ENCODE measurements at regions not wholly inside any gene's neighbourhood (a gene's known extent, or its start where the extent isn't known, plus 50 kb on each side); places are given as distances from the start of the nearest gene placed in this dataset.

- no peak for DNase-seq (ENCODE audit: low read depth in 2 of 2)
- no peak overlapping the region for H3K4me3 ChIP-seq (replicated peaks in 1 of 2; ENCODE audit: low read depth in 2 of 2, low read length in 2 of 2)
- TF ChIP-seq, protein P1, sequence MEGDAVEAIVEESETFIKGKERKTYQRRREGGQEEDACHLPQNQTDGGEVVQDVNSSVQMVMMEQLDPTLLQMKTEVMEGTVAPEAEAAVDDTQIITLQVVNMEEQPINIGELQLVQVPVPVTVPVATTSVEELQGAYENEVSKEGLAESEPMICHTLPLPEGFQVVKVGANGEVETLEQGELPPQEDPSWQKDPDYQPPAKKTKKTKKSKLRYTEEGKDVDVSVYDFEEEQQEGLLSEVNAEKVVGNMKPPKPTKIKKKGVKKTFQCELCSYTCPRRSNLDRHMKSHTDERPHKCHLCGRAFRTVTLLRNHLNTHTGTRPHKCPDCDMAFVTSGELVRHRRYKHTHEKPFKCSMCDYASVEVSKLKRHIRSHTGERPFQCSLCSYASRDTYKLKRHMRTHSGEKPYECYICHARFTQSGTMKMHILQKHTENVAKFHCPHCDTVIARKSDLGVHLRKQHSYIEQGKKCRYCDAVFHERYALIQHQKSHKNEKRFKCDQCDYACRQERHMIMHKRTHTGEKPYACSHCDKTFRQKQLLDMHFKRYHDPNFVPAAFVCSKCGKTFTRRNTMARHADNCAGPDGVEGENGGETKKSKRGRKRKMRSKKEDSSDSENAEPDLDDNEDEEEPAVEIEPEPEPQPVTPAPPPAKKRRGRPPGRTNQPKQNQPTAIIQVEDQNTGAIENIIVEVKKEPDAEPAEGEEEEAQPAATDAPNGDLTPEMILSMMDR (IDR thresholded peaks at IDR 0.05; ENCODE audit: low read depth, low read length): no peak
These were observed 1318.2 kb downstream of the ZPLD1 start for GRCh38 chr3:103752986-103753385.

DNA sequence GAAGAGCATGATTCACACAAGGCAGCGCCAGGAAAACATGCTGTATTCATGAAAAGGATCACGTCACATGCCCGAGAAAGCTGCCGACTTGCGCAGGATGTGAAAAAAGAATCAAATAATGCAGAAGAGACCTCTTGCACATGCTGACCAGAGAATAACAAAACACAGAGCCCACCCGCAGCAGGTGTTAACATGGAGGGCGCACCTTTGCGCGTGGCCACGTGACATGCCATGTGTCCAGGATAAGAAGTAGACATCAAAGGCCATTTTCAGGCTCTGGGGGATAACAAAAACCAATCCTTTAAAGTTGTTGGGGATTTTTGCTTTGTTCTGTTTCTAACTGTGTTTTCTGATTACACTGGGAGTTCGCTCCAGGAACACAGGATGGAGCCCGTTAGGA lies 1332.8 kb downstream of the ZPLD1 start:
- DNase-seq (ENCODE audit: low read depth in 2 of 2): no peak
- H3K4me3 ChIP-seq (replicated peaks in 1 of 2; ENCODE audit: low read depth in 2 of 2, low read length in 2 of 2): no peak overlapping the region
- TF ChIP-seq, protein P1 (IDR thresholded peaks at IDR 0.05; ENCODE audit: low read depth, low read length): no peak

DNA sequence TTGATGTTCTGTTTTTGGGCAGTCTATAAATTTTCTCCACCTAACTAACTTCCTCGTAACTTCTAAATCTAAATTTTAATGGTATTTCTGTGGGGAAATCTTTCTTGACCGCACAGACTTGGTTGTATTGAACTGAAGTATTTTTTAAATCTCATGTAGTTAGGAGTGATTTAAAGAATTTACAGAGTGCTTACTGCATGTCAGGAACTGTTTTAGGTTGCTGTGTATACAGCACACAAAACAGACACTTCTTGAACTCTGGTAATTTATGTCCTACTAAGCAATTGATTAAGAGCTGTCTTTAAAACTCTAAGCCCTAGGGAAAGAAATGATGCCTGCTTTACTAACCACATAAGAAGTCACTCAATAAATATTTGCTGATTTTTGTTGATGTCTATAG lies 1350.2 kb downstream of the ZPLD1 start:
- TF ChIP-seq, protein P1 (IDR thresholded peaks at IDR 0.05; ENCODE audit: low read depth, low read length): no peak
- H3K4me3 ChIP-seq (replicated peaks in 1 of 2; ENCODE audit: low read depth in 2 of 2, low read length in 2 of 2): no peak overlapping the region
- no peak for DNase-seq (ENCODE audit: low read depth in 2 of 2)

DNA sequence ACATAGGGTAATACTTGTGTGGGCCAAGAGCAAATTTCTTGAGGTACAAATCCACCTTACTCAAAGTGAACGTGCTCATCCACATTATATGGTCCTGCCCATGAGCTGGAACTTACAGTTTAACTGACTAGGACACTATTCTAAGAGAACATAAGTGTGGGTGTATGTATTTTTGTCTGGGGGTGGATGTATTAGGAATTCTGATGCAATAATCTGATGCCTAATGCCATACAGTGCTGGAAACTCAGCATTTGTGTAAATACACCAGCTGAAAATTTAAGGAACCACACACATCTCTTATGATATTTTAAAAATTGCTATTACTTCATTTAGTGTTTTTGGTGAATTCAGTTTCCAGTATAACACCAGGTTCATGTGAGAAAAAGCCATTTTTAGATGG lies 1350.7 kb downstream of the ZPLD1 start:
- no peak for DNase-seq (ENCODE audit: low read depth in 2 of 2)
- no peak overlapping the region for H3K4me3 ChIP-seq (replicated peaks in 1 of 2; ENCODE audit: low read depth in 2 of 2, low read length in 2 of 2)
- TF ChIP-seq, protein P1 (IDR thresholded peaks at IDR 0.05; ENCODE audit: low read depth, low read length): no peak

DNA sequence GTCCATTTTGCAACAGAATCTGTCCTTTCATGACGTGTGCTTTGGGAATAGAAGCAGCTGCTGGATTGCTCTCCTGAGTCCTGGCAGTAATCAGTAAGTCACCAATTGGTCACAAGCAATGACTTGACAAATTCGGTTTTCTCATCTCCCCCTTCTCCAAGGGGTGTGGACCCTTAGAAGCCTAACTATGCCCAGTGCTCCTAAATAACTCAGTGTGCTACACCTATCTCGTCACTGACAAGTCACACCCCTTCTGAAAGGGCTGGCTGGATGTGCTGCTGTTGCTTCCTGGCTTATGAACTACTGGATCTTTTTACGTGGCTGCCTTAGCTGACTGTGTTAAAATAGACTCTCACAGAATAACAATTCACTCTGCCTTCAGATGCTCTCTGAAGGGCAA lies 1351.5 kb downstream of the ZPLD1 start:
- TF ChIP-seq, protein P1 (IDR thresholded peaks at IDR 0.05; ENCODE audit: low read depth, low read length): no peak
- DNase-seq (ENCODE audit: low read depth in 2 of 2): no peak

DNA sequence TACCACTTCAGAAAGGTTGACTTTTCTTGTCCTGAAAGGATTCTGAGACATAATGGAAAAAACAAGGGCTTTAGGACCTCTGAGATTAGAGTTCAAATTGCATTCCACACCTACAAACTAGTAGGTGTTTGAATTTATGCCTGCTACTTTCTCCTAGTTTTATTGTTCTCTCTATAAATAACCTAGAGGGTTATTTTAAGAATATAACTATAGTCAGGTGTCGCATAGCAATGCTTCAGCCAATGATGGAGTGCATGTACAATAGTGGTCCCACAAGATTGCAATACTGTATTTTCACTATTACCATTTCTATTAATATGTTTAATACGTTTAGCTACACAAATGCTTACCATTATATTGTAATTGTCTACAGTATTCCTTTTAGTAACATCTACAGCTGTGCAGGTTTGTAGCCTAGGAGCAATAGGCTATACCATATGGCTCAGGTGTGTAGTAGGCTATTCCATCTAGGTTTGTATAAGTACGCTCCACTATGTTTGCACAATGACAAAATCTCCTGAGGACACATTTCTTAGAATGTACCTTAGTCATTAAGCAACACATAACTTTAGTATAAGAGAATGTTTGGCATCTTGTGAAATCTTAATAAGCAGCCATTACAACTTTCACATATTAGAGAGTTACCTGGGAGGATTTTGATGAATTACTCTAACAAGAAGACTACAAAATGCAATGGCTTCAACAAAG lies 1352.5 kb downstream of the ZPLD1 start:
- no peak for DNase-seq (ENCODE audit: low read depth in 2 of 2)
- TF ChIP-seq, protein P1 (IDR thresholded peaks at IDR 0.05; ENCODE audit: low read depth, low read length): no peak
- no peak overlapping the region for H3K4me3 ChIP-seq (replicated peaks in 1 of 2; ENCODE audit: low read depth in 2 of 2, low read length in 2 of 2)

More for the DNA sequence above, 1351.5 kb downstream of the ZPLD1 start:
- H3K4me3 ChIP-seq (replicated peaks in 1 of 2; ENCODE audit: low read depth in 2 of 2, low read length in 2 of 2): no peak overlapping the region

GRCh38 chr3:103787879-103788278 lies 1353.1 kb downstream of the ZPLD1 start:
- TF ChIP-seq, protein P1 (IDR thresholded peaks at IDR 0.05; ENCODE audit: low read depth, low read length): no peak
- no peak for DNase-seq (ENCODE audit: low read depth in 2 of 2)
- no peak overlapping the region for H3K4me3 ChIP-seq (replicated peaks in 1 of 2; ENCODE audit: low read depth in 2 of 2, low read length in 2 of 2)
